ENCODE measurements at regions not wholly inside any gene's neighbourhood (a gene's known extent, or its start where the extent isn't known, plus 50 kb on each side); places are given as distances from the start of the nearest gene placed in this dataset.

GRCh38 chr5:72588640-72589039 is 81.4 kb upstream of the ZNF366 start:
- TF ChIP-seq YY1 (IDR thresholded peaks at IDR 0.05; ENCODE audit: insufficient read depth, insufficient read length) (no peak), ZNF274 (IDR thresholded peaks at IDR 0.05; ENCODE audit: low read depth, low read length) (no peak), SUZ12 (IDR thresholded peaks at IDR 0.05; ENCODE audit: extremely low read depth, insufficient read depth, insufficient read length) (no peak)

Measured in NT2/D1 (cell line).